Karpas-422 (cell line): ENCODE measurements at regions not wholly inside any gene's neighbourhood (a gene's known extent, or its start where the extent isn't known, plus 50 kb on each side); places are given as distances from the start of the nearest gene placed in this dataset.

Experiments
- DNase-seq: peaks from one replicate; pipeline ENCODE4 v3.0.0-alpha.2; 2015
- H2AFZ ChIP-seq: fragments of 200-600 bp; sonication (generic); 2 replicates; pipeline ENCODE4 v1.6.1; 2014; ENCODE audit warnings: antibody characterized with exemption, low read length, mixed read lengths
- H3K27ac ChIP-seq: fragments of 200-600 bp; sonication (generic); 2 replicates; pipeline ENCODE4 v1.5.1; 2014; ENCODE audit warnings: mild to moderate bottlenecking, low read length, moderate library complexity
- H3K27me3 ChIP-seq: fragments of 200-600 bp; sonication (generic); 2 replicates; pipeline ENCODE4 v1.6.1; 2014; ENCODE audit warnings: low read length, mixed read lengths
- H3K36me3 ChIP-seq: fragments of 200-600 bp; sonication (generic); 2 replicates; pipeline ENCODE4 v1.6.1; 2014; ENCODE audit warnings: low read length, mixed read lengths; ENCODE audit not compliant: insufficient read depth
- H3K4me1 ChIP-seq: fragments of 200-600 bp; sonication (generic); 2 replicates; pipeline ENCODE4 v1.6.1; 2014; ENCODE audit warnings: mild to moderate bottlenecking, low read length, mixed read lengths
- H3K4me2 ChIP-seq: fragments of 200-600 bp; sonication (generic); 2 replicates; pipeline ENCODE4 v1.6.1; 2014; ENCODE audit warnings: low read length, low read depth, mild to moderate bottlenecking; ENCODE audit not compliant: poor library complexity, severe bottlenecking
- H3K4me3 ChIP-seq: fragments of 200-600 bp; sonication (generic); 2 replicates; pipeline ENCODE4 v1.5.1; 2014; ENCODE audit warnings: mild to moderate bottlenecking, antibody characterized with exemption, low read length, mixed read lengths
- H3K79me2 ChIP-seq: fragments of 200-600 bp; sonication (generic); 2 replicates; pipeline ENCODE4 v1.6.1; 2014; ENCODE audit warnings: mild to moderate bottlenecking, low read length, mixed read lengths
- H3K9ac ChIP-seq: fragments of 200-600 bp; sonication (generic); 2 replicates; pipeline ENCODE4 v1.6.0; 2014; ENCODE audit warnings: low read length
- H3K9me2 ChIP-seq: fragments of 200-600 bp; sonication (generic), shearing (Covaris generic); replicated peaks from 2 replicates; pipeline ENCODE4 v1.6.0; 2014; ENCODE audit warnings: mild to moderate bottlenecking, low read length, moderate library complexity; ENCODE audit not compliant: insufficient read depth
- H3K9me3 ChIP-seq: fragments of 300-700, 200-600 bp; sonication (generic); 2 replicates; pipeline ENCODE4 v1.6.1; 2014; ENCODE audit warnings: low read length, mixed read lengths
- H4K20me1 ChIP-seq: fragments of 200-600 bp; sonication (generic); 2 replicates; pipeline ENCODE4 v1.6.1; 2014; ENCODE audit warnings: mild to moderate bottlenecking, antibody characterized with exemption, low read length, low read depth; ENCODE audit not compliant: insufficient read depth

DNA sequence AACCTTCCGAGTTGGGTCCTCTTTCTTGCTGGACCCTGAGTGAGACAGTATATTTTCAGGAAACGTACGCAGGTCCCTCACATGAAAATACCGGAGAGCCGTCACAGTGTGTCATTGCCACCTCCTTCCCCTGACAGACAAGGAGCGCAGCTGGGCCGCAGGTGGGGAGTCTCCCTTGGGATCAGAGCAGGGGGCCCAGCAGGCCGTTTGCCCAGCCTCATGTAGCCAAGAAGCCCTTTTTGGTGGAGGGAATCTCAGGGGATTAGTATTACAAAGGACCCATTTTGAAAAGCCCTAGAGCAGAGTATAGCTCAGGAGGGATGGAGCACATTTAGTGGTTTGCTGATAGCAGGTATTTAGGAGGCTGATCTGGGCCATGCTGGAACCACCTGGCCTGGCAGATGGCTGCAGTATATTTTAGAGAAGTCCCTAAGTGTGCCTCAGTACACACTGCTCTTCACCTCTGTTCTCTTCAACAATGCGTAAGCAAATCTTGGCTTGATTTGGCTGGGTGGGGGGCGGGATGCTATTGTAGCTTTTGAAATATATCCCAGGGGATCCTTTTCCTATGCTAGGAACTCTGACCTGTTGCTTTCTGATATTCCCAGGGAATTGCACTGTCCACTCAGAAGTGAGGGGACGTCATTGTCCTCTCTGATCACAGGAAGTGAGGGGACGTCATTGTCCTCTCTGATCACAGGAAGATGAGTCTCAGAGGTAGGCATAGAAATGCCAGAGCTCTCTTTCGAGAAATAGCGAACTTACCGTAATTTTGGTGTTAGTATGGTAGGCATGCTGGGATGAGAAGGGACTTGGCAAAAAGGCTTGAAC is 171.9 kb downstream of the HRH4 start:
- H3K36me3 ChIP-seq = no peaks in the 10 kb centered on the region
- no peak for DNase-seq
- H3K9me2 ChIP-seq = no peaks in the 10 kb centered on the region
- H3K9me3 ChIP-seq = no peaks in the 10 kb centered on the region
- no peak overlapping the region for H3K4me2 ChIP-seq
- H3K9ac ChIP-seq = no peak overlapping the region
- no peak overlapping the region for H3K4me3 ChIP-seq
- no peaks in the 10 kb centered on the region for H3K27me3 ChIP-seq
- no peak overlapping the region for H3K27ac ChIP-seq
- H3K4me1 ChIP-seq = no peaks in the 10 kb centered on the region
- H4K20me1 ChIP-seq = no peaks in the 10 kb centered on the region
- H2AFZ ChIP-seq = no peak overlapping the region
- H3K79me2 ChIP-seq = no peaks in the 10 kb centered on the region

DNA sequence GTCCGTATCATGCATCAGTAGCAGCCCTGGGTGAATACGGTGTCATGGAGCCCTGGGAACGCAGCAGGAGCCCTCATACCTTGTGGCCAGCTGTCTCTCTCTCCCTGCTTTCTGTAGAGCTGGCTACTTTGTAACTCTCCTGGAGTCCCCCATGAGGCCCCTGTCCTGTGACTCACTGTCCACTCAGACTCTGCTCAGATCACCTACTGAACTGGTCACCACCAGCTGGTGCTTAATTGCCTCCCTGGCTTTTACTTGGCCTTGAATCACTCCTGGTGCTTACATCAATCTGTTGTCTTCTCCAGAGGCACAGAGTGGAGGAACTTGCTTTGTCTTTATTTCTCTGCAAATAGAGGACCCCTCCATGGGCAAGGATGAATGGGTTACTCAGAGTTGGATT is 172.7 kb downstream of the HRH4 start:
- no peaks in the 10 kb centered on the region for H3K9me3 ChIP-seq

DNA sequence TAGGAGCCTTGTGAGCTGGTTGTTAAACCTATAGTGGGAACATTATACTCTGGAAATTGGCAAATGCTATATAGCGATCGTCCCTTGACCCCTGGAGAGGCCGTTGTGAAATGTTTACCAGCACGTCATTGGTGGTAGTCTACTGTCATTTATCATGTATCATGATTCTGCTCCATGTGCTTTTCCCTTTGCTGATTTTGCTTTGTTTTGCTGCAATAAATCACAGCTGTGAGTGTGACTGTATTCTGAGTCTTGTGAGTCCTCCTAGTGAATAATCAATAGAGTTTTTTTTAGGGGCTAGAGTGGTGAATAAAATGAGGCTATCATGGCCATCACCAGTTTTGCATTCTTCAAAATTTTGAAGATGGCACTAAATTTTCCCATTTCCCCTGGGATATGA is 189.1 kb downstream of the HRH4 start:
- no peaks in the 10 kb centered on the region for H3K36me3 ChIP-seq
- no peak for DNase-seq

More for the DNA sequence above, 172.7 kb downstream of the HRH4 start:
- no peak overlapping the region for H3K4me3 ChIP-seq
- H3K4me1 ChIP-seq = no peaks in the 10 kb centered on the region
- no peak overlapping the region for H3K27ac ChIP-seq
- no peak for DNase-seq
- H3K9ac ChIP-seq = no peak overlapping the region
- H4K20me1 ChIP-seq = no peaks in the 10 kb centered on the region
- no peaks in the 10 kb centered on the region for H3K79me2 ChIP-seq
- no peak overlapping the region for H3K4me2 ChIP-seq
- no peaks in the 10 kb centered on the region for H3K36me3 ChIP-seq
- H3K27me3 ChIP-seq = no peaks in the 10 kb centered on the region
- no peak overlapping the region for H2AFZ ChIP-seq
- H3K9me2 ChIP-seq = no peaks in the 10 kb centered on the region

DNA sequence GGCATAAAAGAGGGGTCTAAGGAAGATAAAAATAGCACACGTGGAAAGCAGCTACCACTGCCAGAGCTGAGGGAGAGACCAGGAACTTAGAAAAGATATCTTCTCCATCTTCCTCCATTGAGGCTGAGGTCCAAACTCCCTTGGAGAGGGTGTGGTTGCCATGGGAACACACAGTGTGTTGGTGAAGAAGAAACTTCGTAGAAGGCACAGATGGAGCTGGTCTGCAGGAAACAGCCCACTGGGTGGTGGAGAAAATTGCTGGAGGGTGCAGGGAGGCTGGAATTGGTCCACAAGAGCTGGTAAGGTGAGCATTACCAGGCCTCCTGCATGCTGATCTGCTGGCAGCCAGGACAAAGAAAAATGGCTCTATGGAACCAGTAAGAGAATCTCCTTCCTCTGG is 191.0 kb downstream of the HRH4 start:
- no peaks in the 10 kb centered on the region for H3K9me3 ChIP-seq

More for the DNA sequence above, 189.1 kb downstream of the HRH4 start:
- Histone ChIP-seq H3K9me3 (no peaks in the 10 kb centered on the region), H3K27me3 (no peaks in the 10 kb centered on the region), H3K27ac (no peak overlapping the region), H3K4me1 (no peaks in the 10 kb centered on the region), H4K20me1 (no peaks in the 10 kb centered on the region), H3K79me2 (no peaks in the 10 kb centered on the region), H3K4me3 (no peak overlapping the region), H3K9ac (no peak overlapping the region), H2AFZ (no peak overlapping the region), H3K4me2 (no peak overlapping the region), H3K9me2 (no peaks in the 10 kb centered on the region)

DNA sequence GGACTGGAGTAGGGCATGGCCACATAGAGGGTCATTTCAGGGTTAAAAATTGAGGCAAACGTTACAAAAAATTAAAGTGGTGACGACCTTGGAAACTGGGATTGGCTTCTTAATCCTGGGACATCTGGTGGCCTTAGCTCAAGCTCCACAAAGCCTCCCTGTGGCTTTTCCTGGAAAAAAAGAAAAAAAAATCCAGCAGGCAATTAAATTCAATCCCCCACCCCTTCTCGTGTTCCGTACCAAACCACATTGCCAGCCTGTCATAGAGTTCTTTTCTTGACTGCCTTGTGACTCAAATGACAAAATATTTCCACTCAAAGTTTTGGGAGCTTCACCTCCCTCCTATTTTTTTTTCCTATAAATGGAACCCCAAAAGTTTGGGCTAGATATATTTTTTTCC is 195.6 kb downstream of the HRH4 start:
- no peak overlapping the region for H3K4me2 ChIP-seq
- peaks cover 6% of the 10 kb centered on the region; the same call in 1 of the 2 replicates for H3K4me1 ChIP-seq
- no peak overlapping the region for H3K9ac ChIP-seq
- H4K20me1 ChIP-seq = no peaks in the 10 kb centered on the region
- DNase-seq = no peak
- H2AFZ ChIP-seq = no peak overlapping the region
- no peaks in the 10 kb centered on the region for H3K79me2 ChIP-seq
- no peaks in the 10 kb centered on the region for H3K36me3 ChIP-seq
- no peak overlapping the region for H3K4me3 ChIP-seq
- no peak overlapping the region for H3K27ac ChIP-seq
- no peaks in the 10 kb centered on the region for H3K9me3 ChIP-seq
- H3K27me3 ChIP-seq = no peaks in the 10 kb centered on the region
- no peaks in the 10 kb centered on the region for H3K9me2 ChIP-seq

More for the DNA sequence above, 191.0 kb downstream of the HRH4 start:
- H3K27ac ChIP-seq = no peak overlapping the region
- H3K9me2 ChIP-seq = no peaks in the 10 kb centered on the region
- no peak for DNase-seq
- H3K9ac ChIP-seq = no peak overlapping the region
- no peaks in the 10 kb centered on the region for H4K20me1 ChIP-seq
- H3K4me2 ChIP-seq = no peak overlapping the region
- H3K79me2 ChIP-seq = no peaks in the 10 kb centered on the region
- H2AFZ ChIP-seq = no peak overlapping the region
- H3K27me3 ChIP-seq = no peaks in the 10 kb centered on the region
- no peak overlapping the region for H3K4me3 ChIP-seq
- no peaks in the 10 kb centered on the region for H3K36me3 ChIP-seq
- no peaks in the 10 kb centered on the region for H3K4me1 ChIP-seq

DNA sequence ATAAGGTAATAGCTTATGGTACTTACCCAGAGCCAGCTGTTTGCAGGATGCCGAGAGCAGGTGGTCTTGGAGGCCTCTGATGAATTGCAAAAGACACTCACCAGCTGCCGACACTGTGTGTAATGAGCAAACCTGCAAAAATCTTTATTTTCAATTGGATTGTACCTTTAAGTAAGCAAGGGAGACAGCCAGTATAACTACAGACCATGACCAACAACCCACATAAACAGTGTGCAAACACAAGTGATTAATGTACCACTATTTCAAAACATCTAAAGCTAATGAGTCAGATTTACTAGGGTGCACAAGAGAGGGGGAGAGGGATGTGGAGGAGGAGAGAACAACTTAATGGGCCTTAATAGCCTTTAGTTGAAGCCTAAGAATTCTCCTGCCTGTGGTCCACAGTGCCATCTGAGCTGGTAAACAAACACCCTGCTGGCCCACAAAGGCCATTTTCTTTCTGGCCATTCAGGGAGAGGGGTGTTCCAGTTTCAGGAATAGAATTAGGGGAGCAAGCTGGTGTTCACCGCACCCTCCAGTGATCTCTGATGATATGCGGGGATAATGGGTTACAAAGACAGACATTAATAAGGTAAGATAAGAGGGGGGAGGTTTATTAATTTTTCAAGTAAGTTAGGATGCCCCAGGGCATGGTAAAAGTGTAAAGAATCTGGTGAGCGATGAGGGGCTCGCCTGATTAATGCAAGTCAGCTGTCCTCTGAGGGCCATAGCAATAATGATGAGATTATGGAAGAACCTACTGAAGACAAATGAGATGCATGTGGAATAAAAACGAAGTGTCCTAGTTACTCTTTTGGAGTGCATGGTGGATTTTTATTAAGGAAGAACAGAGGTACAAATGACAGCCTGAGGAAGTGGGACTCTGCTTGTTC is 196.4 kb downstream of the HRH4 start:
- Histone ChIP-seq H3K79me2 (no peaks in the 10 kb centered on the region), H3K36me3 (no peaks in the 10 kb centered on the region), H3K4me1 (peaks cover 6% of the 10 kb centered on the region; the same call in 1 of the 2 replicates), H3K27ac (no peak overlapping the region), H4K20me1 (no peaks in the 10 kb centered on the region), H3K9ac (no peak overlapping the region), H2AFZ (no peak overlapping the region), H3K27me3 (no peaks in the 10 kb centered on the region), H3K4me2 (no peak overlapping the region), H3K9me3 (no peaks in the 10 kb centered on the region), H3K9me2 (no peaks in the 10 kb centered on the region), H3K4me3 (no peak overlapping the region)
- DNase-seq = no peak

DNA sequence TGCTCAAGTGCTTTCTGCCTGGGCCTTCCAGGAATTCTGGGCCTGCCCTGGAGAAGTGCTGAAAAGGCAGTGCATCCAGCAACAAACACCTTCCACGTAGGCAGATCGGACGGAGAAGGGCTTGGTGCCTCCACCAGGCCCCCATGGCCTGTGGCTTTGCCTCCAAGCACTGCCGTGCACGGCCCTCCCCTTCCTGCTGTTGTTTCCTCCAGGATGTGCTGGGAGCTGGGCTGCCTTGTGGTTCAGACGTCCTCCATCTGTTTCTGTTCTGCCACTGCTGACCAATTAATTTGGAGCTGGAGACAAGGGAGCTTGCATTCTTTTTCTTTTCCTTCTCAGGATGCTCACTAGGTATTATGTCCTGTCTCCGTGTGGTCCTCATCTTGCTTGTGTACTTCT is 197.0 kb downstream of the HRH4 start:
- H2AFZ ChIP-seq = no peak overlapping the region
- no peaks in the 10 kb centered on the region for H3K27me3 ChIP-seq
- no peak overlapping the region for H3K27ac ChIP-seq
- no peaks in the 10 kb centered on the region for H4K20me1 ChIP-seq
- H3K4me2 ChIP-seq = no peak overlapping the region
- H3K9me3 ChIP-seq = no peaks in the 10 kb centered on the region
- H3K4me3 ChIP-seq = no peak overlapping the region
- no peaks in the 10 kb centered on the region for H3K79me2 ChIP-seq
- DNase-seq = no peak
- no peak overlapping the region for H3K9ac ChIP-seq
- no peaks in the 10 kb centered on the region for H3K36me3 ChIP-seq
- H3K9me2 ChIP-seq = no peaks in the 10 kb centered on the region
- peaks cover 6% of the 10 kb centered on the region; the same call in 1 of the 2 replicates for H3K4me1 ChIP-seq

DNA sequence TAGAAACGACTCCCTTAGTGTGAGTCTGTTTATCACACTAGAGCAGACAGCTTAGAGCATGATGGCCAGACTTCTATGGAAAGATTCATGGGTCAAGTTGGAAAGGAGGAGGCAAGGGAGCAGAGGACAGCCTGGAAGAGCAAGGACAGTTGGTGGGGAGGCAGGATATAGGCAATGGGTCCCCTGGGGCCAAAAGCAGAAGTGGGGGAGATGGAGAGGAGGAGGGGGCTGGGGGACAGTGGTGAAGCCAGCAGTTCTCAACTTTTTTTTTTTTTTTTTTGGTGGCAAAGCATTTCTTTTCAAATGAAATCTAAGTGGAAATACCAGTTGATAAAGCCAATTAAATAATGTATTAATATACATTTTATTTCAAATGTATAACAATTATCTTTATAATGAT is 197.9 kb downstream of the HRH4 start:
- no peak for DNase-seq
- no peaks in the 10 kb centered on the region for H3K9me3 ChIP-seq
- no peak overlapping the region for H3K27ac ChIP-seq
- H3K4me3 ChIP-seq = no peak overlapping the region
- H2AFZ ChIP-seq = no peak overlapping the region
- no peaks in the 10 kb centered on the region for H4K20me1 ChIP-seq
- no peaks in the 10 kb centered on the region for H3K27me3 ChIP-seq
- no peaks in the 10 kb centered on the region for H3K36me3 ChIP-seq
- no peak overlapping the region for H3K4me2 ChIP-seq
- H3K4me1 ChIP-seq = peaks cover 6% of the 10 kb centered on the region; the same call in 1 of the 2 replicates
- no peaks in the 10 kb centered on the region for H3K79me2 ChIP-seq
- H3K9ac ChIP-seq = no peak overlapping the region
- H3K9me2 ChIP-seq = no peaks in the 10 kb centered on the region
